Stomach smooth muscle (tissue), 2 donors: ENCODE measurements at regions not wholly inside any gene's neighbourhood (a gene's known extent, or its start where the extent isn't known, plus 50 kb on each side); places are given as distances from the start of the nearest gene placed in this dataset.

ENCODE experiments used
- H3K27ac ChIP-seq: one replicate; pipeline ENCODE4 v1.7.0; 2013; ENCODE audit warnings: mild to moderate bottlenecking, low read length, inconsistent platforms
- H3K27me3 ChIP-seq, 2 donors: one replicate each; pipeline ENCODE4 v1.7.0; 2013; ENCODE audit warnings: low read length in 2 of 2; ENCODE audit not compliant: insufficient read depth in 2 of 2, control insufficient read depth in 1 of 2
- H3K36me3 ChIP-seq, 2 donors: one replicate each; pipeline ENCODE4 v1.7.0; 2013; ENCODE audit warnings: low read length in 2 of 2; ENCODE audit not compliant: control insufficient read depth in 2 of 2, insufficient read depth in 2 of 2
- H3K4me1 ChIP-seq: one replicate; pipeline ENCODE4 v1.7.0; 2013; ENCODE audit warnings: low read length; ENCODE audit not compliant: control insufficient read depth, insufficient read depth
- H3K4me3 ChIP-seq, 2 donors: one replicate each; pipeline ENCODE4 v1.7.0; 2013; ENCODE audit warnings: low read length in 2 of 2
- H3K9ac ChIP-seq, 2 donors: one replicate each; pipeline ENCODE4 v1.7.0; 2013; ENCODE audit warnings: low read length in 2 of 2, mild to moderate bottlenecking in 1 of 2
- H3K9me3 ChIP-seq, 2 donors: one replicate each; pipeline ENCODE4 v1.7.0; 2013; ENCODE audit warnings: low read length in 2 of 2; ENCODE audit not compliant: control insufficient read depth in 2 of 2
- donor health status: healthy.
- donor health status: Pancreatic carcinoma.

DNA sequence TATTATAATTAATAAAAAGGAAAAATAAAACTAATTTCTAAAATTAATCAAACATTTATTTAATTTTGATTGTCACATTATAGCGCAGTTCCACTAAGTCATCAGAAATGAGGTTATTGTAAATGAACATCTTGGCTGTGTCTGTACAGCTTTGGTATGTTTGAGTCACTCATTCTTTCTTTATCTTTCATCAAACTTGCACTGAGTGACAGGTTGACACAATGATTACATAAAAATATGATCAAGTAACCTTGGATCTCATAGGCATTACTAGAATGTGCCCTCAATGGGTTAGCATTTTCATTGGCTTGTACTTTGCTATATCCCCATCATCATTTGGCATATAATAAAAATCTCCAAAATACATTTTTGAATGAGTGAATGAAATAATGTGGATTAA is 1353.2 kb upstream of the ADGRL2 start:
- Histone ChIP-seq H3K9me3 (no peaks in the 10 kb centered on the region), H3K4me3 (no peak overlapping the region), H3K9ac (no peak overlapping the region), H3K27ac (no peak overlapping the region), H3K27me3 (no peaks in the 10 kb centered on the region), H3K4me1 (no peaks in the 10 kb centered on the region), H3K36me3 (no peaks in the 10 kb centered on the region)

DNA sequence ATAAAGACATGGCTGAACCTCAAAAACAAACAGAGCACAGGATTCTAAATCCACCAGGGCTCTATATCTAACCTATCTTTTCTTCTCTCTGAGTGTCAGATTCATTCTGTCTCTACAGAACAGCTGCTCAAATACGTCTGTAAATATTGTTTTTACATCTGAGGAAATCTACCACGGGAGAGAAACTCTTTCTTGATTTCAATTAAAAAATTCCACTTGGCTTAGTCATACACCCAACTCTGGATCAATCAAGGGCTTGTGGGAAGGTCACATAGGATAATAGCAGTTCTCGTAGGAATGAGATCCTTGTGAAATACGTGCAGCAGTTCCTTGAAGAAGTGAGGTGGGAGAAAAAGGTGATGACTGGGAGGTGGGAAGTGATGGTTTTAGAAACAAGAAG is 1355.7 kb upstream of the ADGRL2 start:
- Histone ChIP-seq H3K9me3 (no peaks in the 10 kb centered on the region), H3K9ac (no peak overlapping the region), H3K27me3 (no peaks in the 10 kb centered on the region), H3K27ac (no peak overlapping the region), H3K36me3 (no peaks in the 10 kb centered on the region), H3K4me1 (no peaks in the 10 kb centered on the region), H3K4me3 (no peak overlapping the region)

DNA sequence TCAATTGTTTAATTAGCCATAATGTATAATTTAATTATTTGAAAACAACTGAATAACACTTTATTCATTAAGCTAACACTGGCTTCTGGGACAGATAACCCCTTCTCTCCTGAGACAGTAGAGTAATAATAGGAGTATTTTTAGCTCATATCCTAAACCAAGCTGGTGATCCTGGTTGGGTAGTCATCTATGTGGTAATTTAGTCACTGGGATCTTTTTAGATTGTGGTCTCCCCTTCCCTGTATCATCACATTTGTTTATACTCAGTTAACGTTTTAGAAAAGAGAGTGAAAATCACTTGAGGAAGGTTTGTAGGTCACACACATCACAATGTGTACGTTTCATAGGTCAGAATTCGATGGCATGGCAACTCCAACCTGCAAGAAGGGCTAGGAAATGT is 1356.6 kb upstream of the ADGRL2 start:
- no peaks in the 10 kb centered on the region for H3K4me1 ChIP-seq
- no peaks in the 10 kb centered on the region for H3K36me3 ChIP-seq
- no peak overlapping the region for H3K9ac ChIP-seq
- H3K27ac ChIP-seq: no peak overlapping the region
- H3K9me3 ChIP-seq: no peaks in the 10 kb centered on the region
- no peaks in the 10 kb centered on the region for H3K27me3 ChIP-seq
- no peak overlapping the region for H3K4me3 ChIP-seq

DNA sequence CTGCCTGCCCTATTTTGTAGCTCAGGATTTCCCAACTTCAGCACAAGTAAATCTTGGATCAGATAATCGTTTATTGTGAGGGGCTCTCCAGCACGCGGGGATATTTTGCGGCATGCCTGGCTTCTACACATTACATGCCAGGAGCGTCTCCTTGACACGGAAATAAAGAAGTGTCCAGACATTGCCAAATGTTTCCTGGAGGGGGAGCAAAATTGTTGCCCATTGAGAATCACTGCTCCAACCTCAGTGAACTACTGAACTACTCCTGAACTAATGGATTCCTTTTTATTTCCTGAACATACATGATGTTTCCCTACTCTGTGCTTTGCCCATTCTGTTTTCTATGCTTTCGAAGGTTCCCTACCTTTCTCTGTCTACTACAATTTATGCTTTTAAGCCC is 1359.1 kb upstream of the ADGRL2 start:
- H3K27ac ChIP-seq: no peak overlapping the region

DNA sequence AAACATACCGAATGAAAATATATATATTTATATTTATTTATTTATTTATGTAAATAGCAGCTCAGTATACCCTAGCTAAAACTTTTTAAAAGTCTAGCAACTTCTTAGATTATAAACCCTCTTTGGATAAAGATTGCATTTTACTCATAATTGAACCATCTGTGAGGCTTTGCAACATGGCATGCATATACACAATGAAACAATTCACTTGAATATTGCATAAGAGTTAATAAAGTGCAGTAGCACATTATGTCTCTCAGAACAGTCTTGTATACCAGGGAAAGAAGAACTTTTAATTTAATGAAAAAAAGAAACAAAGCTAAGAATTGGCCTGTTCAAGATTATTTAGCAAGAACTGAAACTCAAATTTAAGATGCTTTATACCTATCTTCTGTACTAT is 1363.9 kb upstream of the ADGRL2 start:
- Histone ChIP-seq H3K4me3 (no peak overlapping the region), H3K27me3 (no peaks in the 10 kb centered on the region), H3K36me3 (no peaks in the 10 kb centered on the region), H3K9ac (no peak overlapping the region), H3K27ac (no peak overlapping the region), H3K9me3 (no peaks in the 10 kb centered on the region), H3K4me1 (no peaks in the 10 kb centered on the region)

More for the DNA sequence above, 1359.1 kb upstream of the ADGRL2 start:
- no peaks in the 10 kb centered on the region for H3K4me1 ChIP-seq
- H3K4me3 ChIP-seq: no peak overlapping the region
- no peaks in the 10 kb centered on the region for H3K36me3 ChIP-seq
- H3K9ac ChIP-seq: no peak overlapping the region
- no peaks in the 10 kb centered on the region for H3K27me3 ChIP-seq
- H3K9me3 ChIP-seq: no peaks in the 10 kb centered on the region

DNA sequence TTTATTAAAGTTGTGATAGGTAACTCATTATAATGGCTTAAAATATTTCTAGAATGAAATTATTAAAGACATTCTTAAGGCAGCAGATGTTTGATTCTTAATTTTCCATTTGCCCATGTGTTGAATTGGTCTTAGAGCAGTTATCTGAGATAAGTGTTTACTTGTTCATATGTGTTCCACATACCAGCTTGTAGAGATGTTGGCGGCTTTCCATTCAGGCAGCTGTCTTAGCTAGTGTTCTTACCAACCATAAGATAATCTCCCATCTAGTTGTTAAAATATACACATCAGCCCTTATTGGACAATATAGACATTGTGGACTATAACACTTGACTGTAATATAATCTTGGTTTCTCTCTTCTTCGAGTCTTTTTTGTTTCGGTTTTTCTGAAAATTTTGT is 1372.9 kb upstream of the ADGRL2 start:
- H3K9me3 ChIP-seq: no peaks in the 10 kb centered on the region
- H3K36me3 ChIP-seq: no peaks in the 10 kb centered on the region
- no peaks in the 10 kb centered on the region for H3K27me3 ChIP-seq
- H3K9ac ChIP-seq: no peak overlapping the region
- H3K4me1 ChIP-seq: no peaks in the 10 kb centered on the region
- H3K4me3 ChIP-seq: no peak overlapping the region
- H3K27ac ChIP-seq: no peak overlapping the region

DNA sequence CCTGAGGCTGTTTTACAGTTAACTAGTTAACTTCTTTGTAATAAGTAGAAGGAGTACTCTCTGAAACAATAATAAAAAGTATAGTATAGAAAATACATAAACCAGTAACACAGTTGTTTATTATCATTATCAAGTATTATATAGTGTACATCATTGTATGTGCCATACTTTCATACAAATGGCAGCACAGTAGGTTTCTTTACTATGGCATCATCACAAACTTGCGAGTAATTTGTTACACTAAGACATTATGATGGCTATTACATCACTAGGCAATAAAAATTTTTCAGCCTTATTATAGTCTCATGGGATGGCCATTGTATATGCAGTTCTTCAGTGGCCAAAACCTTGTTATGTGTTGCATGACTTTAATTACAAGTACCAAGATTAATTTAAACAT is 1376.5 kb upstream of the ADGRL2 start:
- no peaks in the 10 kb centered on the region for H3K36me3 ChIP-seq
- H3K9ac ChIP-seq: no peak overlapping the region
- H3K27me3 ChIP-seq: no peaks in the 10 kb centered on the region
- H3K9me3 ChIP-seq: no peaks in the 10 kb centered on the region
- H3K4me1 ChIP-seq: no peaks in the 10 kb centered on the region
- no peak overlapping the region for H3K27ac ChIP-seq
- H3K4me3 ChIP-seq: no peak overlapping the region

DNA sequence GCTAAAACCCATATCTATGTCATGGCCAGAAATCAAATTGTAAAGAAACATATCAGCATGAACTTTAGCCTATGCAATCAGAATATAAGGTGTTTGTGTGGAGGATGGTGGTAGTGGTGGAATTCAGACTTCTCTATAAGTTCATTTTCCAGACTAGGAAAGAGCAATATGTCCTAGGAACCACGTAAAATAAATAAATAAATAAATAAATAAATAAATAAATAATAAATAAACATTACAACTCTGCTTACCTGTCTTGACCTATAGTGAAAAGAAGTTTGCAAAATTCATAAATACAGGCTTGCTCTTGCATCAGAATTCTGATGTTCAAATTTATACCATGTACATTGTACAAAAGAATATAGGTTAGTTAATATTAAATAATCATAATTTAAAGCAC is 1382.6 kb upstream of the ADGRL2 start:
- Histone ChIP-seq H3K27ac (no peak overlapping the region), H3K4me1 (no peaks in the 10 kb centered on the region), H3K9me3 (no peaks in the 10 kb centered on the region), H3K9ac (no peak overlapping the region), H3K27me3 (no peaks in the 10 kb centered on the region), H3K4me3 (no peak overlapping the region), H3K36me3 (no peaks in the 10 kb centered on the region)

DNA sequence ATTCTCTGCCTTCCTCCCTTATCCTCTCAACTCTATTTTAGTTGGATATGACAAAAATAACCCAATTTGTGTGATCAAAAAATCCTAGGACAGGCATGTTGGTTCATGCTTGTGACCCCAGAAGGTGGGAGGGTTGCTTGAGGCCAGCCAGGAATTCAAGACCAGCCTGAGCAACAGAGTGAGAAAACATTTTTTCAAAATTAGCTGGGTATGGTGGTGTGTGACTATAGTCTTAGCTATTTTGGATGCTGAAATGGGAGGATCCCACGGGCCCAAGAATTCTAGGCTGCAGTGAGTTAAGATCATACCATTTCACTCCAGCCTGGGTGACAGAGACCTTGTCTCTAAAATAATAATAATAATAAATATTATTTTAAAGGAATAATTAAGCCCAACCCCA is 1383.1 kb upstream of the ADGRL2 start:
- H3K36me3 ChIP-seq: no peaks in the 10 kb centered on the region
- no peak overlapping the region for H3K4me3 ChIP-seq
- no peak overlapping the region for H3K27ac ChIP-seq
- H3K4me1 ChIP-seq: no peaks in the 10 kb centered on the region
- no peaks in the 10 kb centered on the region for H3K9me3 ChIP-seq
- H3K27me3 ChIP-seq: no peaks in the 10 kb centered on the region
- H3K9ac ChIP-seq: no peak overlapping the region

DNA sequence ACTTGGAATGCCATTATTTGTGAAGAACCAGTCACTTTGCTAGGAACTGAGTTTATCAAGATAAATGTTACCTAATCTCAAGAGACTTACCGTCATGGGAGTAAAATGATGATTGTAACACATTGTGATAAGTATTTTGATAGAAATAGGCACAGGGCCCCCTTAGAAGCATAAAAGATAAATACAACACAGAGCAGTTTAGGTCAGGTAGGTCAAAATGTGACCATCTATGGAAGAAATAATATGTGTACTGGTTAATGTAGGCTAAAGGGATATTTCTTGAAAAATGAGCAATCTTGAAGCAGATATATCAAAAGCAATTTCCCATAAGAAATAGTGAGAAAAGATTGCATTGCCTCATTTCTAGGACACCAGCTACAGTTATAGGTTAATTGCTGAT is 1386.8 kb upstream of the ADGRL2 start:
- no peak overlapping the region for H3K9ac ChIP-seq
- H3K27ac ChIP-seq: no peak overlapping the region
- H3K27me3 ChIP-seq: no peaks in the 10 kb centered on the region
- H3K9me3 ChIP-seq: no peaks in the 10 kb centered on the region
- no peaks in the 10 kb centered on the region for H3K4me1 ChIP-seq
- H3K36me3 ChIP-seq: no peaks in the 10 kb centered on the region
- no peak overlapping the region for H3K4me3 ChIP-seq

DNA sequence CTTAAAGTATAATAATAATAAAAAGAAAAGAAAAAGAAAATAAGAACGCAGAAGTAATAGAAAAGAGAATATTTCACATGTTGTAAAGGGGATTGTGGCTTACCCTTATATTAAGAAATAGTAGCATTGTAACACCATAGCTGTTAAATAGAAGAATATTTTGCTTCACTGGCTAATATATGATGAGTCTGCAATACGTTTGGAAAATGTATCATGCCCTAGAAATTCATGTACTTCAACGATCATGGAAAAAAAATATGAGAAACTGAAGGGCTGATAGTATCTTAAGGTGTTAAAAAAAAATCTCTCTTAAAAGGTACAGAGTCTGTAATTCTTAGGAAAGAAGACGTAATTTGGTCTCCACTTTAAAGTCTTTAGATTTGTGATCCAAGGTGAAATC is 1390.5 kb upstream of the ADGRL2 start:
- no peaks in the 10 kb centered on the region for H3K27me3 ChIP-seq
- no peak overlapping the region for H3K4me3 ChIP-seq
- no peaks in the 10 kb centered on the region for H3K4me1 ChIP-seq
- H3K9ac ChIP-seq: no peak overlapping the region
- H3K9me3 ChIP-seq: no peaks in the 10 kb centered on the region
- no peaks in the 10 kb centered on the region for H3K36me3 ChIP-seq
- no peak overlapping the region for H3K27ac ChIP-seq

DNA sequence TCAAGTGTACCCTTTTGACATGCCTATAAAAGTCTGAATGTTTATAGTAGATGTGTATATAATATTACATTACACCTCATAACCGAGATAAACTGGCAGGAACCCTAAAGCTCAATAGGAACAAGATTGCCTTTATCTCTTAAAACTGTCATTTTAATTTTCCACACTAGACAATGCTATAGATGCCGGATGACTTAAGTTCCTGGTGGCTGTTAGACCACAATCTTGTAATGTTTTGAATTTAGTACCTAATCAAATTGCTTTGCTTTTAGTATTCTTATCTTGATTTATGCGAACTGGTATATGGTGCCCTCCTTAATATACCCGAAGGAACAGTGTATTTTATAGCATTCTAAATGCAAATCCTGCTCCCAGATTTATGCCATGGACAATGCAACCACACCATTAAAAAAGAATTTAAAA is 1397.0 kb upstream of the ADGRL4 start:
- Histone ChIP-seq H3K27me3 (no peaks in the 10 kb centered on the region), H3K9ac (no peak overlapping the region), H3K4me1 (no peaks in the 10 kb centered on the region), H3K9me3 (no peaks in the 10 kb centered on the region), H3K4me3 (no peak overlapping the region), H3K27ac (no peak overlapping the region), H3K36me3 (no peaks in the 10 kb centered on the region)
